CD1c-positive myeloid dendritic cell (primary cell): ENCODE measurements at regions not wholly inside any gene's neighbourhood (a gene's known extent, or its start where the extent isn't known, plus 50 kb on each side); places are given as distances from the start of the nearest gene placed in this dataset.
A peak's percentile ranks its signal among the peaks of the same experiment; 100 is the strongest.
"Not testable (repeated sequence)": the region's sequence is repeated elsewhere in the genome, so short reads cannot be mapped to it uniquely, and the experiment has no call there.

Source experiments
- DNase-seq: peaks from one replicate; pipeline ENCODE4 v3.0.0-alpha.2; 2016; ENCODE audit errors: extremely low spot score

DNA sequence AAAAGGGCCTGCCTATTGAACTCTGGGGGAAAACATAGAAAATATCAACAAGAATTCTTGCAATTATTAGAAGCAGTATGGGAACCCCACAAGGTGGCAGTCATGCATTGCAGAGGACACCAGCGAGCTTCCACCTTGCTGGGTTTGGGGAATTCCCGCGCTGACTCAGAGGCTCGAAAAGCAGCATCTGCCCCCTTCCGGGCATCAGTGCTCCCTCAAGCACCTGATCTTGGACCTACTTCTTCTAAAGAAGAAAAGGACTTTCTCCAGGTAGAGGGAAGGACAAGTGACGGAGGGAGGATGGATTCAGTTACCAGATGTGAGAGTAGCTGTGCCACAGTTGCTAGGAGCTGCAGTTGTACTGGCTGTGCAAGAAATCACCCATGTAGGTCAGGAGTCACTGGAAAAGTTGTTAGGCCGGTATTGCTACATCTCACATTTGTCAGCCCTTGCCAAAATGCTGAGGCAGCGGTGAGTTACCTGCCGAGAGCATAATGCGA lies 415.7 kb downstream of the DIRAS2 start:
- DNase-seq = peak; percentile 55

DNA sequence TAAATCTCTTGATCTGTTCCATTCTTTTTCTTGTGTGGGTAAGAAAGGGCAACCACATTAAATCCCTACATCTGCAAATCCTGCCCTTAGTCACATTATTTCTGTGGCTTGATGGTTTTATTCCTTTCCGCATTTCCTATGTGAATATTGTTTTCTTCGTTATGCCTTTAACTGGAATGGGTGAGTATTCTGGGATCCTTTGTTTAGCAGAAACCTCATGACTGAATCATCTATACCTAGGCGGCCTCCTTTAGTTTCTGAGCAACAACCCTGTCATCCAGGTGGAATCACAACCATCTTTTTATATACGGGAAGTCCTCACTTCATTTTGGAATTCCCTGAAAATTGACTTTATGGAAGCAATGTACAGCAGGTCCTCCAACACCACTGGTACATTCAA lies 409.5 kb downstream of the DIRAS2 start:
- DNase-seq = not testable (repeated sequence)

GRCh38 chr9:90240541-90240940 lies 402.1 kb downstream of the DIRAS2 start:
- no peak for DNase-seq

DNA sequence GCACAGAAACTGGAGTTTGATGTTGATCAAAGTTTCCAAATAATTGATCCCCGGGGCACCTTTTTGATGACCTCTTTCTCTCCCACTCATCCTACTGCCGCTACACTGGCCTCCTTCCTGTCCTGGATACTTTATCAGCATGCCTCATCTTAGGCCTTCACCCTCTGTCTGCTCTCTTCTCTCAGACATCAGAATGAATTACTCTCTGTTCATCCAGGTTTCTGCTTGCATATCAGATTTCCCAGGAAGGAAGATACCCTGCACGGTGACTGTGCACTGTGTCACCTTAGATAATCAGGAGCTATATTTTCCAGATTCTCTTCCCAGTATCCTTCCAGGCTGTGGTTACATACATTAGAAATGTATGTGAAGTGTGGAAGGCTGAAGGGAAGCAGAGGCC lies 397.0 kb downstream of the DIRAS2 start:
- DNase-seq = no peak

DNA sequence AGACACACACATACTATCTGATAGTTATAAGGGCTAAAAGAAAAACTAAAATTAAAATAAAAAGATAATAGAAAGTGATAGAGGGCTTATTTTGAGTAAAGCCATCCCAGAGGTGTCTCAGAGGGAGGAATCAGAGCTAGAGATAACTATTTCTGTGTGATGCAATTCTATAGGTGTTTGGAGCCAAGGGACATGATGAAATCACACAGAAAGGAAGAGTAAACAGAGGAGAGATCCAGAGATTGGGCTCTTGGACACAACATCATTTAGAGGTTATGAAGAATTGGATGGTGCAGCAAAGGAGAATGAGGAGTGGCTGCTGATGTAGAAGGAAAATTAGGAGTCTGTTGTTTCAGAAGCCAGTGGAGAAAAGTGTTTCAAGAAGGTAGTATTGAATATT lies 393.5 kb downstream of the DIRAS2 start:
- DNase-seq = no peak

GRCh38 chr9:90251316-90251715 lies 391.3 kb downstream of the DIRAS2 start:
- DNase-seq = no peak

DNA sequence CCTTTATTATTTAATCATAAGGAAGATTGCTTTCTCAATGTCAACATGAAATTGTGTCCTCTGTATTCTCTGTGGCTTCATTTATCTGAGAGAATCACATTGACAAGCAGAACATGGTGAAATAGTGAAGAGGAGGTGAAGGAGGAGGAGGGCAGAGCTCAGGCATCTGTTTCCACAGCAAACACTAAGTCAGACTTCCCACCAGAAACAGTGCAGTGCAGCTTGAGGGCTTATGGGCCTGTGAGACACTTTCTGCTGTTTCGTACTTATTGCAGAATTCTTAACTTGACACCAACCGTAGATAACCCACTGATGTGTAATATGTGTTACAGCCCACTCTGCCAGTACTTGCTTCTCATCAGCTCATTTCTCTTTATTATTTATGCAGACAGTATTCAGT lies 386.3 kb downstream of the DIRAS2 start:
- DNase-seq = no peak

GRCh38 chr9:90259311-90260246 lies 383.0 kb downstream of the DIRAS2 start:
- DNase-seq = no peak

DNA sequence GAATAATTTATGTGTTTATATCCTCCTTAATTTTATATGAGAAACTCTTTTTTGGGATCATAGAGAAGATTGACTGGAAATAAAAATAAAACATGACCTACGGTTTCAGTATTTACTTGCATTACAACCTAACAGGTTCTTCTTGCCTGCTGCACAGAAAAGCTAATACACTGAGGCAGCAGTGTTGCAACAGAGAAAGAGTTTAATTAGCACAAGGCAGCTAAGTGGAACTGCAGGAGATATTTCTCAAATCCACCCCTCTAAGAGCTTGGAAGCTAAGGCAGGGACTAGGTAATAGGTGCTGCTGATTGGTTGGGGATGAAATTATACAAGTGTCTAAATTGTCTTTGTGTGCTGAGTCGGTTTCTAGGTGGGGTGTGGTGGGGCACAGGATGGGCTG lies 380.9 kb downstream of the DIRAS2 start:
- DNase-seq = no peak

- DNase-seq = no peak
These were observed 374.0 kb downstream of the DIRAS2 start for GRCh38 chr9:90268613-90269012.

DNA sequence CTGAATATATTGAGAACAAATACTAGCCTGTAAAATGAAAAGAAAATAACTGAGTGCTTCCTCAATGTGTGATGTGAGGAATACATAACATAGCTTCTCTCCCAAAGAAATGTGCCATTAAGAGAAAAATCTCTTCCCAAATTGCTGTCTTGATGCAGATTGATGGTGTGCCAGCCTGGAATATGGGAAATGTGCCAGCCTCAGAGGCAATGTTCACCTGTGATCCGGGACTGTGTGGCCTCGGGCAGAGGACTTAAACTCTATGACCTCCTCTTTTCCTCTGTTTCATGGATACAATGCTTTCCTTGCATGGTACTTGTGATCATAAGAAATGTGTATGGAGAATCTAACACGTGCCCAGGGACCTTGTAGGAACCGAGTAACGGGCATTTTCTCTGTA lies 370.9 kb downstream of the DIRAS2 start:
- DNase-seq = no peak

DNA sequence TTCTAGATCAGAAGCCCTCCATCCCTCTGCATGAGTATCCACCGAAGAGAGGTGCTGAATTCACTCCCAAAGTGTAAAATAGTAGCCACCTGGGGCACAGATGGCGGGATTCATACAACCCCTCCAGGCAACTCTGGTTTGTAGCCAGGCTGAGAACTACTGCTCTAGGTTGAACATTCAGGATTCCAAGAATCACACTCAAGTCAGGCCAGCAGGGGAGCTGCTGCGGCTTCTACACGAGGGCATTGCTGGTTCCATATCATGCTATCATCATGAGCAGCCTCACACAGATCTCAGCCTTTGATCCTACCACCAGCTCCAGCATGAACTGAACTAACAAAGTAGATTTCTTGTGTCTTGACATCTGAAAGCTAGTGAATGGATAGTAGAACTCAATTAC lies 367.9 kb downstream of the DIRAS2 start:
- DNase-seq = no peak

DNA sequence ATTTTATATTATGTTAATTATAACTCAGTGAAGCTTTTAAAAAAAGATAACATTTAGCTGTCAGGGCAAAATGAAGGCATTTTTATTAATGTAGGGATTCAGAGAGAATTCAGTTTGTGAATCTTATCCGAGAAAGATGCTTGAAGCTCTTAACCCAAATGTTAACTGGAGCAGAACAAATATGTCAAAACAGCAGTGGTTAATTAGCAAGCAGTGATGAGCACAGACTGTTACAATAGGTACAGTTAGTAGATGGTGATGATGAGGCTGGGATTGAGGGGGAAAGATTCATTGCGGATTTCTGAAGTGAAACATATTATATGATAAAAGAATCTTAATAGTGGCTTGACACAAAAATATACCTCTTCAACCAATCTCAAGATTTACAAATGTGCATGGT lies 356.7 kb downstream of the DIRAS2 start:
- no peak for DNase-seq

- DNase-seq = no peak
These were observed 354.9 kb downstream of the DIRAS2 start for GRCh38 chr9:90287567-90288274.

DNA sequence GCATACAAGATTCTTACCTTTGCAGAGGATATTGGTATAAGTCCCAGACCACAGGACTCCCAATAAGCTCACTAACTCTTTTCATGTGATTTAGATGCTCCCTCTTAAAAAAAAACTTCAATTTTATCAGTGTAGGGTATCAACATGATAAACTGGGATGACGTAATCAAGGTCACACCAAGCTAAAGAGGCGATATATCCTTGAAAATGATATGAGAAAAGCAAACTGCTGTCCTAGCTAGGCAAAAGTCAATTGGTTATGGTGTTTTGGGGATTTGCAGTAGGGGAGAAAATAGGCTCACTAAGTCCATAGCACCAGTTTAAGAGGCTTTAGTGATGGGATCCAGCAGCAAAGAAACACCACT lies 354.4 kb downstream of the DIRAS2 start:
- no peak for DNase-seq

DNA sequence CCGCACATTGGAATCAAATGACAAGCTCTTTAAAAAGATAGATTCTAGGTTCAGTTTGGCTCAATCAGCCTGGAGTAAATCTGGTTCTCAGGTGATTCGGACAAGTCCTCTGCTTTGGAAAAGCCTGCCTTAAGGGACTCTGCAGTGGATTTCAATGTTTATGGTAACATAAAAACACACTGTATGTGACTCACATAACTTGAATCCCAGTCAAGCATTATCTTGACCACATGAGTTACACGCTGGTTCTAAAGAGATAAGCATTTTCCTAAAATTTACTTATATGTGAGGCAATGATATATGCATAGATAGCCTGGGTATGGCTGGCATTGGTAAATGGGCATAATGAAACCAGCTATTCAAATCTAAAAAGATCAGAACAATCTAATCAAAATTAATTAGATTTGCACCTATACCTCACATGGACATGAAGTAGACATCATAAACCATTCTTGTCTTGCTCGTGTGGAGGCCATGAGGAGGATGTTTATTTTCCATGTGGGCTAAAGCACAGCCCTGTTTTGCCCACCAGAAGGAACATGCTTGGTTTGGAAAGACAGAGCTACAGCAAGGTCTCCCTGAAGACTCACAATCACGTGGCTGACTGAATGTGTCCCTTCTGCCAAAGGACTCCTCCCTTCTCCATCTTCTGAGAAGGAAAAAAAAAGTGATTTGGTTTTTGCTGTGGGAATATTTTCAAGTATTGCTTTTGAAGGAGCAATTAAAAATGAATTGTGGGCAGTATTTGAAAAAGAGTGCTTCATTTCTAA lies 351.7 kb downstream of the DIRAS2 start:
- DNase-seq = no peak

DNA sequence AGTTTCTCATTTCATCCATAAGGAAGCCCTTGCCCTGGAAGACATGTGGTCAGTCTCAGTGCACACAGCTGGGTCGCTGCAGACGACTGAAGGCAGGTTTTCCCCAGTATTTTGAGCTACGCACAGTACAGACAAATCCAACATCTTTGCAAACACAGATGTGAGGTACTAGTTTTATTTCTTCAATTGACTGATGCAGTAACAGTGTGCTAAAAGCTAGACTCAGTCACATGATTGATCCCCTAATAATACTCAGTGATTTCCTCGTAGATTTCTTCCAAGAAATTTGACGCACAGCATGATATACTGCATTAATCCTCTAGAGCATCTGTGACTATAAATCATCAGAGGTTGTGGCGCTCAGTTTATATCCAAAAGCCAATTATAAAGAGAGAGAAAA lies 346.1 kb downstream of the DIRAS2 start:
- no peak for DNase-seq

DNA sequence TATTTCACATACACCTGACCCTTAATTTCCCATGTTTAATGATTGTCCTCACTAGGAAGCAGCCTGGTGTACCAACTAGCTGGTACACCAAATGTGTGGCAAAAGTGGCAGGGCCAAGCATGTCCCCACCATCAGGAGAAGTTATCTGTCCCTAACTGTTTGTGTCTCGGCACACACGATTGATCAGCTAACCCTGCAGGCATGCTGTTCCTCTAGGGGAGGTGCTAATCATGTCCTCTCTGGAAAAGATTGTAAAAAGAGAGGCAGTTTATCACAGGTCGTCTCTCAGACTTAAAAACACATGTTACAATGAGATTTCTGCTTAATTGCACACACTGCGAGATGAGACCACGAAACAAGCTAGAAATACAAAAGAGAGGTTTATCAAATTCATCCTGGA lies 342.7 kb downstream of the DIRAS2 start:
- no peak for DNase-seq

- DNase-seq = no peak
These were observed 341.9 kb downstream of the DIRAS2 start for GRCh38 chr9:90300611-90301276.

DNA sequence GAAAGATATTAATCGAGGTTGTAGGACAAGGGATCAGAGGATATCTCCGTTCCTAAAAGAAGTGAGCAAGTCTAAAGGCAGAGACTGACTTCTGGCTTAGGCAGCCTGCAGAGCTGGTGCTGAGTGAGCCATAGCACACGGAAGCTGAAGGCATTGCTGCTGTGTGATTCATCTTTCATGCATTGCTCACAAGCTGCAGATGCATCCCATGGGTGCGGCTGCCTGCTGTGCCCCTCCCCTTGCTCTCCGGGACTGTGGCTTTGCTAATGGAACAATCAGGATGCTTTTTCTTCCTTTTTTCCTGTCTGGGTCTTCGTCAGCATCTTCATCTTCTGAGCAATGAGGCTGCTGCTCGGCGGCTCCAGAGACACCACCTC lies 341.4 kb downstream of the DIRAS2 start:
- DNase-seq = no peak

GRCh38 chr9:90303655-90304054 lies 339.0 kb downstream of the DIRAS2 start:
- DNase-seq = no peak

- no peak for DNase-seq
These were observed 336.5 kb downstream of the DIRAS2 start for GRCh38 chr9:90306158-90306557.
